Globus pallidus (tissue), 1 donor: ENCODE measurements at regions not wholly inside any gene's neighbourhood (a gene's known extent, or its start where the extent isn't known, plus 50 kb on each side); places are given as distances from the start of the nearest gene placed in this dataset.
"Not testable (repeated sequence)": the region's sequence is repeated elsewhere in the genome, so short reads cannot be mapped to it uniquely, and the experiment has no call there.

Experiments
- DNase-seq: peaks from one replicate; pipeline ENCODE4 v3.0.0-alpha.2; 2015; ENCODE audit warnings: low spot score

GRCh38 chr3:185306286-185306685 lies 52.4 kb upstream of the EHHADH start:
- not testable (repeated sequence) for DNase-seq

- no peak for DNase-seq
These were observed 53.0 kb upstream of the EHHADH start for GRCh38 chr3:185306847-185307246.

- peak; percentile 25 for DNase-seq
These were observed 54.4 kb upstream of the EHHADH start for GRCh38 chr3:185308126-185308754.

GRCh38 chr3:185309302-185309701 lies 53.6 kb upstream of the MAP3K13 start:
- DNase-seq, result no peak

GRCh38 chr3:185309795-185310194 lies 53.1 kb upstream of the MAP3K13 start:
- no peak for DNase-seq

GRCh38 chr3:185311991-185312390 lies 50.9 kb upstream of the MAP3K13 start:
- DNase-seq, result no peak
